ENCODE measurements at regions not wholly inside any gene's neighbourhood (a gene's known extent, or its start where the extent isn't known, plus 50 kb on each side); places are given as distances from the start of the nearest gene placed in this dataset.

GRCh38 chr5:98997000-98997399, 68.2 kb upstream of the CHD1 start:
- Histone ChIP-seq H3K4me3 (ENCODE audit: low read length) (no peak overlapping the region), H3K27me3 (ENCODE audit: control insufficient read depth, low read length) (peaks cover 3% of the 10 kb centered on the region), H4K20me1 (ENCODE audit: control insufficient read depth, insufficient read depth, low read depth, low read length) (no peaks in the 10 kb centered on the region), H3K27ac (ENCODE audit: low read depth, low read length) (no peak overlapping the region), H3K79me2 (ENCODE audit: control insufficient read depth, low read length) (no peaks in the 10 kb centered on the region), H3K4me2 (ENCODE audit: low read length) (no peak overlapping the region), H3K36me3 (ENCODE audit: control insufficient read depth, low read length) (no peaks in the 10 kb centered on the region), H3K4me1 (ENCODE audit: control insufficient read depth, low read length) (no peaks in the 10 kb centered on the region), H3K9me2 (replicated peaks; ENCODE audit: control insufficient read depth, low read length) (no peaks in the 10 kb centered on the region), H3F3A (ENCODE audit: control insufficient read depth, insufficient read depth) (no peaks in the 10 kb centered on the region), H3K9me3 (ENCODE audit: control insufficient read depth, insufficient read depth, low read length) (no peaks in the 10 kb centered on the region)
- TF ChIP-seq, protein P1, sequence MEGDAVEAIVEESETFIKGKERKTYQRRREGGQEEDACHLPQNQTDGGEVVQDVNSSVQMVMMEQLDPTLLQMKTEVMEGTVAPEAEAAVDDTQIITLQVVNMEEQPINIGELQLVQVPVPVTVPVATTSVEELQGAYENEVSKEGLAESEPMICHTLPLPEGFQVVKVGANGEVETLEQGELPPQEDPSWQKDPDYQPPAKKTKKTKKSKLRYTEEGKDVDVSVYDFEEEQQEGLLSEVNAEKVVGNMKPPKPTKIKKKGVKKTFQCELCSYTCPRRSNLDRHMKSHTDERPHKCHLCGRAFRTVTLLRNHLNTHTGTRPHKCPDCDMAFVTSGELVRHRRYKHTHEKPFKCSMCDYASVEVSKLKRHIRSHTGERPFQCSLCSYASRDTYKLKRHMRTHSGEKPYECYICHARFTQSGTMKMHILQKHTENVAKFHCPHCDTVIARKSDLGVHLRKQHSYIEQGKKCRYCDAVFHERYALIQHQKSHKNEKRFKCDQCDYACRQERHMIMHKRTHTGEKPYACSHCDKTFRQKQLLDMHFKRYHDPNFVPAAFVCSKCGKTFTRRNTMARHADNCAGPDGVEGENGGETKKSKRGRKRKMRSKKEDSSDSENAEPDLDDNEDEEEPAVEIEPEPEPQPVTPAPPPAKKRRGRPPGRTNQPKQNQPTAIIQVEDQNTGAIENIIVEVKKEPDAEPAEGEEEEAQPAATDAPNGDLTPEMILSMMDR (IDR thresholded peaks at IDR 0.05; ENCODE audit: low read depth, low read length, poor library complexity, severe bottlenecking), result no peak
- TF ChIP-seq EZH2phosphoT487 (IDR thresholded peaks at IDR 0.05; ENCODE audit: borderline replicate concordance, low read length), result no peak

DNA sequence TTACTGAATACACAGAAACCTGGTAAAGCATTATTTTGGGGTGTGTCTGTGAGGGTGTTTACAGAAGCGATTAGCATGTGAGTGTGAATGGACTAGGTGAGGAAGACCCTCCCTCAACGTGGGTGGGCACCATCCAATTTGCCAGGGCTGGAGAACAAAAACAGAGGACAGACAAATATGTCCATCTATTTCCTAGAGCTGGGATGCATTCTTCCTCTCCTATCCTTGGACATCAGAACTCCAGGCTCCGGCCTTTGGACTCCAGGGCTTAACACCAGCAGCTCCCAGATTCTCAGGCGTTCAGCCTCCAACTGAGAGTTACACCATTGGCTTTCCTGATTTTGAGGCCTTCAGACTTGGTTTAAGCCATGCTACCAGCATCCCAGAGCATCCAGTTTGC, 65.8 kb upstream of the CHD1 start:
- no peaks in the 10 kb centered on the region for H3K79me2 ChIP-seq (ENCODE audit: control insufficient read depth, low read length)
- no peak overlapping the region for H3K27ac ChIP-seq (ENCODE audit: low read depth, low read length)
- peaks cover 3% of the 10 kb centered on the region for H3K27me3 ChIP-seq (ENCODE audit: control insufficient read depth, low read length)
- no peak overlapping the region for H3K4me2 ChIP-seq (ENCODE audit: low read length)
- no peaks in the 10 kb centered on the region for H3K36me3 ChIP-seq (ENCODE audit: control insufficient read depth, low read length)
- no peaks in the 10 kb centered on the region for H3K4me1 ChIP-seq (ENCODE audit: control insufficient read depth, low read length)
- TF ChIP-seq, protein P1 (IDR thresholded peaks at IDR 0.05; ENCODE audit: low read depth, low read length, poor library complexity, severe bottlenecking), result no peak
- H3K9me2 ChIP-seq (replicated peaks; ENCODE audit: control insufficient read depth, low read length), result no peaks in the 10 kb centered on the region
- H4K20me1 ChIP-seq (ENCODE audit: control insufficient read depth, insufficient read depth, low read depth, low read length), result no peaks in the 10 kb centered on the region
- H3F3A ChIP-seq (ENCODE audit: control insufficient read depth, insufficient read depth), result no peaks in the 10 kb centered on the region
- no peaks in the 10 kb centered on the region for H3K9me3 ChIP-seq (ENCODE audit: control insufficient read depth, insufficient read depth, low read length)
- H3K4me3 ChIP-seq (ENCODE audit: low read length), result no peak overlapping the region

- no peaks in the 10 kb centered on the region for H3K79me2 ChIP-seq (ENCODE audit: control insufficient read depth, low read length)
- no peaks in the 10 kb centered on the region for H3K9me3 ChIP-seq (ENCODE audit: control insufficient read depth, insufficient read depth, low read length)
- no peak overlapping the region for H3K27ac ChIP-seq (ENCODE audit: low read depth, low read length)
- H3K4me3 ChIP-seq (ENCODE audit: low read length), result no peak overlapping the region
- H3K4me1 ChIP-seq (ENCODE audit: control insufficient read depth, low read length), result no peaks in the 10 kb centered on the region
- H3K36me3 ChIP-seq (ENCODE audit: control insufficient read depth, low read length), result no peaks in the 10 kb centered on the region
- no peak for TF ChIP-seq EZH2phosphoT487 (IDR thresholded peaks at IDR 0.05; ENCODE audit: borderline replicate concordance, low read length)
- TF ChIP-seq, protein P1 (IDR thresholded peaks at IDR 0.05; ENCODE audit: low read depth, low read length, poor library complexity, severe bottlenecking), result no peak
- no peaks in the 10 kb centered on the region for H3K9me2 ChIP-seq (replicated peaks; ENCODE audit: control insufficient read depth, low read length)
- H4K20me1 ChIP-seq (ENCODE audit: control insufficient read depth, insufficient read depth, low read depth, low read length), result no peaks in the 10 kb centered on the region
- H3K27me3 ChIP-seq (ENCODE audit: control insufficient read depth, low read length), result no peaks in the 10 kb centered on the region; the same call in 1 of the 2 replicates
- H3F3A ChIP-seq (ENCODE audit: control insufficient read depth, insufficient read depth), result no peaks in the 10 kb centered on the region
- no peak overlapping the region for H3K4me2 ChIP-seq (ENCODE audit: low read length)
Measured at GRCh38 chr5:98993512-98993911, 64.7 kb upstream of the CHD1 start.

GRCh38 chr5:98992552-98992951, 63.7 kb upstream of the CHD1 start:
- H3K27ac ChIP-seq (ENCODE audit: low read depth, low read length), result no peak overlapping the region
- H4K20me1 ChIP-seq (ENCODE audit: control insufficient read depth, insufficient read depth, low read depth, low read length), result no peaks in the 10 kb centered on the region
- no peaks in the 10 kb centered on the region for H3K36me3 ChIP-seq (ENCODE audit: control insufficient read depth, low read length)
- no peaks in the 10 kb centered on the region; the same call in 1 of the 2 replicates for H3K27me3 ChIP-seq (ENCODE audit: control insufficient read depth, low read length)
- TF ChIP-seq, protein P1 (IDR thresholded peaks at IDR 0.05; ENCODE audit: low read depth, low read length, poor library complexity, severe bottlenecking), result no peak
- no peak for TF ChIP-seq EZH2phosphoT487 (IDR thresholded peaks at IDR 0.05; ENCODE audit: borderline replicate concordance, low read length)
- no peaks in the 10 kb centered on the region for H3K9me3 ChIP-seq (ENCODE audit: control insufficient read depth, insufficient read depth, low read length)
- no peak overlapping the region for H3K4me2 ChIP-seq (ENCODE audit: low read length)
- H3K9me2 ChIP-seq (replicated peaks; ENCODE audit: control insufficient read depth, low read length), result no peaks in the 10 kb centered on the region
- no peaks in the 10 kb centered on the region for H3K4me1 ChIP-seq (ENCODE audit: control insufficient read depth, low read length)
- no peaks in the 10 kb centered on the region for H3F3A ChIP-seq (ENCODE audit: control insufficient read depth, insufficient read depth)
- no peak overlapping the region for H3K4me3 ChIP-seq (ENCODE audit: low read length)
- no peaks in the 10 kb centered on the region for H3K79me2 ChIP-seq (ENCODE audit: control insufficient read depth, low read length)
